ENCODE measurements at regions not wholly inside any gene's neighbourhood (a gene's known extent, or its start where the extent isn't known, plus 50 kb on each side); places are given as distances from the start of the nearest gene placed in this dataset.

DNA sequence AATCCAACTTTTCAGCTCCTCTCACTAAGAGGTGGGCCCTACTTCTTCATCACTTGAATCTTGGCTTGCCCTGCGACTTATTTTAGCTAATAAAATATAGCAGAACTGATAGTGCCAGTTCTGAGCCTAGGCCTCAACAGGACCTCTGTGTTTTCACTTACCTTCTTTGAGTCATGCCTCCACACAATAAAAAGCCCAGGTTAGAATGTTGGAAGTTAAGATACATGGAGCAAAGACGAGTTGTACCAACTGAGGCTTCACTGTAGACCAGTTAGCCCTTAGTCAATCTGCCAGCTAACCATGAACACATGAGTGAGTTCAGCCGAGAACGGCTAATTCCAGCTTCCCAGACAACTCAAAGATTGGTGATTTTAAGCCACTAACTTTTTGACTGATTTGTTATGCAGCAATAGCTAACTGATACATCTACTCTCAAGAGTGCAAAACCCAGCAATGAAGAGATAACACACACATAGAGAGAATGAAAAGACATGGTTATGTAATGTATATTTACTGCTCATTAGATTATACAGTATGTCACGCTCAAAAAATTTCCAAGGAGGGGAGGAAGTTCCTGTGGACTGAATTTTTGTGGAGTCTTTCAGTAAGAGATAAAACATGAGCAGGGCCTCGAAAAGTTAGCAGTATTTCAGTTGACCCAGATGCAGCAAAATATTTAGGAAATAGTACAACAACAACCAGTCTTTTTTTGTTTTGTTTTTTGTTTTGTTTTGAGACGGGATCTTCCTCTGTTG is 181.1 kb downstream of the MYCN start:
- intact Hi-C loops (cut with micrococcal nuclease; ENCODE audit: unreplicated experiment), result no loop called here
- CTCF ChIA-PET, result no interaction called here
- DNase-seq, result no peak
- no peak for TF ChIP-seq CTCF (IDR thresholded peaks at IDR 0.05; ENCODE audit: unreplicated experiment)
- H3K27ac Mint-ChIP-seq (ENCODE audit: unreplicated experiment), result no peak overlapping the region
- H3K4me3 Mint-ChIP-seq (ENCODE audit: low read depth, unreplicated experiment), result no peak overlapping the region
- H3K4me1 Mint-ChIP-seq (ENCODE audit: low read depth, unreplicated experiment), result peaks cover 20% of the 10 kb centered on the region
- no peaks in the 10 kb centered on the region for H3K27me3 Mint-ChIP-seq (ENCODE audit: unreplicated experiment)
- no TSS peak for BruUV-seq (replicated peaks)
- H3K9me3 Mint-ChIP-seq (ENCODE audit: low read depth, unreplicated experiment), result no peaks in the 10 kb centered on the region
- no peaks in the 10 kb centered on the region for H3K36me3 Mint-ChIP-seq (ENCODE audit: insufficient read depth, unreplicated experiment)

DNA sequence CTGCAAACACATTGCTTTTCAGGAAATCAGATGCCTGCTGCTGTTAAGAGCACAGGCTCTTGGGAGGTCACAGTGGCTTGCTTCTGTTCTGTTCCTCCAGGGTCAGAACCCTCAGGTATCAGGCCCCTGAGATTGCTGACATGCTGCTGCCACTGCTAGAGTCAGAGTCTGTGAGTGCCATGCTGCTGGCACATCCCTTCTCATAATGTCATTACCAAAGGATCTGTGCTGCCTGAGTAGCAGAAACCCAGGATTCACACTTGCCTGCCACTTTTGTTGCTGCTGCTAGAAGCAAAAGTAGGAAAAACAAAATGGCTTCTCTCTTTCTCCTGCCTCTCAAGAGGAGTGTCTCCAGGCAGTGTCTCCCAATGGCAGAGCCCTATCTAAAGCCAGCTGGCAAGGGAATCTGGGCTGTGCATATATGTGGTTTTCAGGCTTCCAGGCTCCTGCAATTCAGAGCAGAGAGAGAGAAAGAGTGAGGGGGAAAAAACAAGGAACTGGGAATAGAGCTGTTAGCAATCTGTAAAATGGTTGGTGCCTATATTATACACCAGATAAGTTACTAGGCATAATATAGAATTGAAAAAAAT is 180.3 kb downstream of the MYCN start:
- no peak for DNase-seq
- CTCF ChIA-PET, result no interaction called here
- Mint-ChIP-seq H3K4me3 (ENCODE audit: low read depth, unreplicated experiment) (no peak overlapping the region), H3K4me1 (ENCODE audit: low read depth, unreplicated experiment) (peaks cover 13% of the 10 kb centered on the region), H3K27me3 (ENCODE audit: unreplicated experiment) (no peaks in the 10 kb centered on the region), H3K27ac (ENCODE audit: unreplicated experiment) (no peak overlapping the region), H3K36me3 (ENCODE audit: insufficient read depth, unreplicated experiment) (no peaks in the 10 kb centered on the region), H3K9me3 (ENCODE audit: low read depth, unreplicated experiment) (no peaks in the 10 kb centered on the region)
- TF ChIP-seq CTCF (IDR thresholded peaks at IDR 0.05; ENCODE audit: unreplicated experiment), result no peak
- no TSS peak for BruUV-seq (replicated peaks)
- intact Hi-C loops (cut with micrococcal nuclease; ENCODE audit: unreplicated experiment), result no loop called here

GRCh38 chr2:16119741-16120140 is 179.4 kb downstream of the MYCN start:
- CTCF ChIA-PET, result no interaction called here
- no peak overlapping the region for H3K4me3 Mint-ChIP-seq (ENCODE audit: low read depth, unreplicated experiment)
- TF ChIP-seq CTCF (IDR thresholded peaks at IDR 0.05; ENCODE audit: unreplicated experiment), result no peak
- no peaks in the 10 kb centered on the region for H3K9me3 Mint-ChIP-seq (ENCODE audit: low read depth, unreplicated experiment)
- peaks cover 3% of the 10 kb centered on the region for H3K4me1 Mint-ChIP-seq (ENCODE audit: low read depth, unreplicated experiment)
- H3K27ac Mint-ChIP-seq (ENCODE audit: unreplicated experiment), result no peak overlapping the region
- no peak for DNase-seq
- no TSS peak for BruUV-seq (replicated peaks)
- H3K36me3 Mint-ChIP-seq (ENCODE audit: insufficient read depth, unreplicated experiment), result no peaks in the 10 kb centered on the region
- H3K27me3 Mint-ChIP-seq (ENCODE audit: unreplicated experiment), result no peaks in the 10 kb centered on the region
- intact Hi-C loops (cut with micrococcal nuclease; ENCODE audit: unreplicated experiment), result no loop called here

DNA sequence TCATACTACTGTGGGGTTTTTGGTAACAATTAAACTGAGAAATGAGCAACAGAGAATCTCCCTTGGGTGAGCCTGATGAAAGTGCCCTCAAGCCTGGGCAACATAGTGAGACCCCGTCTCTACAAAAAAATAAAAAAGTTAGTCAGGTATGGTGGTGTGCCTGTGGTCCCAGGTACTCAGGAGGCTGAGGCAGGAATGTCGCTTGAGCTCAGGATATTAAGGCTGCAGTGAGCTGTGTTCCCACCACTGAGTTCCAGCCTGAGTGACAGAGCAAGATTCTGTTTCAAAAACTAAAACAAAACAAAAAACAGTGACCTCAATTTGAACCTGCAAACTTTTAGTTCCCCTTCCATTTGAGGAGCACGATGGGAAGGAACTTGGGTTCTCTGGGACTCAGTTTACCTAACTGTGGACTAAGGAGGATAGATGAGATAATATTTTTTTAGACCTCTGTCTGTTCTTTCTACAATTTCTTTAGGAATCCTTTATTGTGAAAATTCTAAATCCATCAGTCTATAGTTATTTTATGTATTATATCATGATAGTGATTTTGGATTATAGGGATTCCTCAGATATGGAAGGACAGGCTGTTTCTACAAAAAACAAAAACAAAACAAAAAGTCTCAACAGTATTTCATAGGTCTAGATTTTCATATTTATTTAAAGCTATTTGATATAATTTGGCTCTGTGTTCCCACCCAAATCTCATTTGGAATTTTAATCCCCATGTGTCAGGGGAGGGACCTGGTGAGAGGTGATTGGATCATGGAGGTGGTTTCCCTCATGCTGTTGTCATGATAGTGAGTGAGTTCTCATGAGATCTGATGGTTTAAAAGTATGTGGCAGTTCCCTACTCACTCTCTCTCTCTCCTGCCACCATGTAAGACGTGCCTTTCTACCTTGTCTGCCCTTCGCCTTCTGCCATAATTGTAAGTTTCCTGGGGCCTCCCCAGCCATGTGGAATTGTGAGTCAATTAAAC is 178.6 kb downstream of the MYCN start:
- Mint-ChIP-seq H3K27me3 (ENCODE audit: unreplicated experiment) (no peaks in the 10 kb centered on the region), H3K4me3 (ENCODE audit: low read depth, unreplicated experiment) (no peak overlapping the region), H3K9me3 (ENCODE audit: low read depth, unreplicated experiment) (no peaks in the 10 kb centered on the region), H3K4me1 (ENCODE audit: low read depth, unreplicated experiment) (no peaks in the 10 kb centered on the region), H3K36me3 (ENCODE audit: insufficient read depth, unreplicated experiment) (no peaks in the 10 kb centered on the region), H3K27ac (ENCODE audit: unreplicated experiment) (no peak overlapping the region)
- BruUV-seq (replicated peaks), result no TSS peak
- no peak for DNase-seq
- intact Hi-C loops (cut with micrococcal nuclease; ENCODE audit: unreplicated experiment), result no loop called here
- CTCF ChIA-PET, result no interaction called here
- no peak for TF ChIP-seq CTCF (IDR thresholded peaks at IDR 0.05; ENCODE audit: unreplicated experiment)

All from Calu3 (cell line).